C1 segment of cervical spinal cord (tissue), 14 donors: ENCODE measurements at regions not wholly inside any gene's neighbourhood (a gene's known extent, or its start where the extent isn't known, plus 50 kb on each side); places are given as distances from the start of the nearest gene placed in this dataset.

ENCODE experiments used
- DNase-seq, 14 donors: peaks; one replicate each; lab custom pipeline; 2025; lab: John Stamatoyannopoulos, UW

GRCh38 chr4:180788729-180789128, 1454.5 kb upstream of the TENM3 start:
- no peak for DNase-seq

- no peak for DNase-seq
These were observed 1453.3 kb upstream of the TENM3 start for GRCh38 chr4:180789929-180790328.

GRCh38 chr4:180790471-180790870, 1452.7 kb upstream of the TENM3 start:
- no peak for DNase-seq

- no peak for DNase-seq
These were observed 1450.7 kb upstream of the TENM3 start for GRCh38 chr4:180792541-180792940.

- no peak for DNase-seq
These were observed 1448.9 kb upstream of the TENM3 start for GRCh38 chr4:180794333-180794732.

- no peak for DNase-seq
These were observed 1445.1 kb upstream of the TENM3 start for GRCh38 chr4:180798036-180798577.

GRCh38 chr4:180799798-180800197, 1443.4 kb upstream of the TENM3 start:
- no peak for DNase-seq

- DNase-seq: no peak
These were observed 1438.1 kb upstream of the TENM3 start for GRCh38 chr4:180805101-180805500.

- DNase-seq: no peak
These were observed 1434.3 kb upstream of the TENM3 start for GRCh38 chr4:180808862-180809261.

- DNase-seq: no peak
These were observed 1433.8 kb upstream of the TENM3 start for GRCh38 chr4:180809439-180809838.

GRCh38 chr4:180810581-180810980, 1432.6 kb upstream of the TENM3 start:
- no peak for DNase-seq

- DNase-seq: no peak
These were observed 1431.6 kb upstream of the TENM3 start for GRCh38 chr4:180811556-180811955.

GRCh38 chr4:180812783-180813182, 1430.4 kb upstream of the TENM3 start:
- DNase-seq: no peak

- no peak for DNase-seq
These were observed 1428.3 kb upstream of the TENM3 start for GRCh38 chr4:180814875-180815417.

- DNase-seq: no peak
These were observed 1425.7 kb upstream of the TENM3 start for GRCh38 chr4:180817529-180817928.

GRCh38 chr4:180823108-180823507, 1420.1 kb upstream of the TENM3 start:
- no peak for DNase-seq

GRCh38 chr4:180827232-180828009, 1415.8 kb upstream of the TENM3 start:
- DNase-seq: peak in 5 of 14 donors; percentile 4 to 35 (median 25)

GRCh38 chr4:180828455-180829018, 1414.7 kb upstream of the TENM3 start:
- peak in 4 of 14 donors; percentile 1 to 10 (median 4) for DNase-seq

- no peak for DNase-seq
These were observed 1411.1 kb upstream of the TENM3 start for GRCh38 chr4:180832073-180832472.

- DNase-seq: no peak
These were observed 1403.1 kb upstream of the TENM3 start for GRCh38 chr4:180840142-180840541.

GRCh38 chr4:180850318-180850940, 1392.8 kb upstream of the TENM3 start:
- DNase-seq: no peak

GRCh38 chr4:180852738-180853137, 1390.5 kb upstream of the TENM3 start:
- no peak for DNase-seq
